ENCODE measurements at regions not wholly inside any gene's neighbourhood (a gene's known extent, or its start where the extent isn't known, plus 50 kb on each side); places are given as distances from the start of the nearest gene placed in this dataset.

DNA sequence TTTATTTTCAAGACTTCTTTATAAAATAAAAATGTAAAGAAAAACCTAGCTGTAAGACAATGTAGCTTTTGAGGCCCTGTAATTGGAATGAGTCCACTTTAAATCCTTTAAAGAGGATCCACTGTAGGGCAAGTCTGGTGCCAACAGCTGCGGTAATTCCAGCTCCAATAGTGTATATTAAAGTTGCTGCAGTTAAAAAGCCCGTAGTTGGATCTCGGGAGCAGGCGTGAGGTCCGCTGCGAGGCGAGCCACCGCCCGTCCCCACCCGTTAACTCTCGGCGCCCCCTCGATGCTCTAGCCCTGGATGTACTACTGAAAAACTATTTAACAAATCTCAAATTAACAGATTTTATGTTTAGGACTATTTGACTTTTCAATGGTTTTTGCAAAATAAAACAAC is 414.7 kb upstream of the SEMA3C start:
- TF ChIP-seq FOXJ3 (CRISPR knock-in tag; IDR thresholded peaks at IDR 0.05; ENCODE audit: borderline replicate concordance): no peak
- TF ChIP-seq CTCF (IDR thresholded peaks at IDR 0.05): no peak
- no peak for TF ChIP-seq ETV6 (CRISPR knock-in tag; IDR thresholded peaks at IDR 0.05)
- TF ChIP-seq, protein P1, sequence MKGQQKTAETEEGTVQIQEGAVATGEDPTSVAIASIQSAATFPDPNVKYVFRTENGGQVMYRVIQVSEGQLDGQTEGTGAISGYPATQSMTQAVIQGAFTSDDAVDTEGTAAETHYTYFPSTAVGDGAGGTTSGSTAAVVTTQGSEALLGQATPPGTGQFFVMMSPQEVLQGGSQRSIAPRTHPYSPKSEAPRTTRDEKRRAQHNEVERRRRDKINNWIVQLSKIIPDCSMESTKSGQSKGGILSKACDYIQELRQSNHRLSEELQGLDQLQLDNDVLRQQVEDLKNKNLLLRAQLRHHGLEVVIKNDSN (CRISPR knock-in tag; IDR thresholded peaks at IDR 0.05): no peak
- TF ChIP-seq TEAD4 (CRISPR knock-in tag; IDR thresholded peaks at IDR 0.05): no peak
- no peak for TF ChIP-seq ATF1 (CRISPR knock-in tag; IDR thresholded peaks at IDR 0.05)
